IMR-90 (cell line): ENCODE measurements at regions not wholly inside any gene's neighbourhood (a gene's known extent, or its start where the extent isn't known, plus 50 kb on each side); places are given as distances from the start of the nearest gene placed in this dataset.

Source experiments
- ATAC-seq: fragments of 200-7000 bp; cut with Tn5 transposase; 2 replicates; pipeline ENCODE4 v1.9.1; 2020; ENCODE audit warnings: low read depth, mild to moderate bottlenecking, moderate library complexity
- BruUV-seq: library from RNA; stranded (reverse); fragments of 400-500 nt; replicated peaks from 2 replicates; lab custom pipeline; 2021; lab: Mats Ljungman, UMichigan
- CTCF ChIA-PET: fragments of 300-600 bp; formaldehyde crosslinking; extraction: SDS; loops from one replicate; lab custom pipeline; 2021; ENCODE audit warnings: antibody characterized with exemption; lab: Yijun Ruan, JAX
- POLR2A ChIA-PET: fragments of 300-600 bp; sonication (Branson Sonifier 250); formaldehyde crosslinking; loops from one replicate; lab custom pipeline; 2022; ENCODE audit warnings: antibody characterized with exemption; ENCODE audit not compliant: unreplicated experiment; lab: Charles Lee
- DNase-seq: peaks from one replicate; pipeline ENCODE4 v3.0.0; 2013
- H2AFZ ChIP-seq: replicated peaks from 2 replicates; pipeline ENCODE3; 2013; ENCODE audit warnings: low read length, mild to moderate bottlenecking; ENCODE audit not compliant: poor library complexity
- H2AK5ac ChIP-seq: 2 replicates; pipeline ENCODE4 v1.6.1; 2013; ENCODE audit warnings: low read depth, low read length, inconsistent platforms
- H2AK9ac ChIP-seq: replicated peaks from 2 replicates; pipeline ENCODE3; 2013; ENCODE audit warnings: mild to moderate bottlenecking, low read depth, low read length, moderate library complexity; ENCODE audit not compliant: poor library complexity
- H2BK120ac ChIP-seq: 2 replicates; pipeline ENCODE4 v1.6.1; 2013; ENCODE audit warnings: low read depth, low read length, inconsistent platforms
- H2BK15ac ChIP-seq: 3 replicates; pipeline ENCODE4 v1.6.1; 2013; ENCODE audit warnings: low read depth, low read length, inconsistent platforms
- H2BK20ac ChIP-seq: 2 replicates; pipeline ENCODE4 v1.6.1; 2013; ENCODE audit warnings: low read depth, mild to moderate bottlenecking, inconsistent platforms, low read length, moderate library complexity
- H2BK5ac ChIP-seq: 2 replicates; pipeline ENCODE4 v1.6.1; 2013; ENCODE audit warnings: mild to moderate bottlenecking, low read depth, low read length, inconsistent platforms; ENCODE audit not compliant: poor library complexity, severe bottlenecking
- H3K14ac ChIP-seq: replicated peaks from 2 replicates; pipeline ENCODE4 v1.6.1; 2013; ENCODE audit warnings: low read depth, low read length, inconsistent platforms
- H3K18ac ChIP-seq: 2 replicates; pipeline ENCODE4 v1.6.1; 2013; ENCODE audit warnings: low read depth, low read length, control low read depth
- H3K23ac ChIP-seq: 2 replicates; pipeline ENCODE4 v1.6.1; 2013; ENCODE audit warnings: low read depth, low read length, inconsistent platforms
- H3K27ac ChIP-seq: 2 replicates; pipeline ENCODE4 v1.5.1; 2013; ENCODE audit warnings: mild to moderate bottlenecking, control low read depth, low read length; ENCODE audit not compliant: insufficient read depth
- H3K27me3 ChIP-seq: 2 replicates; pipeline ENCODE4 v1.6.1; 2013; ENCODE audit warnings: low read length; ENCODE audit not compliant: control insufficient read depth, insufficient read depth
- H3K36me3 ChIP-seq: 2 replicates; pipeline ENCODE4 v1.6.1; 2013; ENCODE audit warnings: low read length, mixed read lengths; ENCODE audit not compliant: control insufficient read depth, insufficient read depth
- H3K4ac ChIP-seq: 2 replicates; pipeline ENCODE4 v1.6.1; 2013; ENCODE audit warnings: low read depth, low read length, inconsistent platforms
- H3K4me1 ChIP-seq: 2 replicates; pipeline ENCODE4 v1.6.1; 2013; ENCODE audit warnings: low read length, mixed read lengths; ENCODE audit not compliant: control insufficient read depth, insufficient read depth
- H3K4me2 ChIP-seq: 2 replicates; pipeline ENCODE4 v1.6.1; 2013; ENCODE audit warnings: low read depth, mild to moderate bottlenecking, control low read depth, low read length, moderate library complexity
- H3K4me3 ChIP-seq: 2 replicates; pipeline ENCODE4 v1.5.1; 2013; ENCODE audit warnings: low read depth, mild to moderate bottlenecking, control low read depth, low read length, moderate library complexity; ENCODE audit not compliant: insufficient read depth
- H3K56ac ChIP-seq: 2 replicates; pipeline ENCODE4 v1.6.1; 2013; ENCODE audit warnings: low read length, inconsistent platforms; ENCODE audit not compliant: insufficient read depth; ENCODE audit errors: extremely low read depth
- H3K79me1 ChIP-seq, 2 experiments: 2 replicates each; pipeline ENCODE4 v1.6.1; 2013; ENCODE audit warnings: low read length in 2 of 2, inconsistent platforms in 1 of 2, low read depth in 1 of 2
- H3K9ac ChIP-seq: 2 replicates; pipeline ENCODE4 v1.6.1; 2013; ENCODE audit warnings: low read depth, low read length, control low read depth
- H3K9me1 ChIP-seq: 2 replicates; pipeline ENCODE4 v1.6.1; 2013; ENCODE audit warnings: low read length, inconsistent platforms; ENCODE audit not compliant: insufficient read depth
- H3K9me3 ChIP-seq: 2 replicates; pipeline ENCODE4 v1.6.1; 2013; ENCODE audit warnings: low read length; ENCODE audit not compliant: control insufficient read depth, insufficient read depth
- H4K20me1 ChIP-seq: 2 replicates; pipeline ENCODE4 v1.6.1; 2013; ENCODE audit warnings: low read length, inconsistent platforms; ENCODE audit not compliant: insufficient read depth
- H4K5ac ChIP-seq: 2 replicates; pipeline ENCODE4 v1.6.1; 2013; ENCODE audit warnings: mild to moderate bottlenecking, low read depth, low read length, control low read depth
- H4K8ac ChIP-seq, 2 experiments: 2 replicates each; pipeline ENCODE4 v1.6.1; 2013; ENCODE audit warnings: low read depth in 2 of 2, low read length in 2 of 2, control low read depth in 1 of 2, inconsistent platforms in 1 of 2
- H4K91ac ChIP-seq: 2 replicates; pipeline ENCODE4 v1.6.1; 2013; ENCODE audit warnings: low read depth, low read length, inconsistent platforms; ENCODE audit not compliant: insufficient read depth
- CHD1 ChIP-seq: IDR thresholded peaks from 2 replicates; pipeline ENCODE4 v1.6.1; 2012; ENCODE audit warnings: low read depth, low read length, improper control_type of control experiment
- FOS ChIP-seq: fragments of 150-350 bp; IDR thresholded peaks from 2 replicates; pipeline ENCODE4 v1.6.1; 2016; ENCODE audit warnings: low read depth, low read length
- MAFK ChIP-seq: IDR thresholded peaks from 2 replicates; pipeline ENCODE4 v1.6.1; 2012; ENCODE audit warnings: low read depth, low read length, improper control_type of control experiment
- MAZ ChIP-seq: IDR thresholded peaks from 2 replicates; pipeline ENCODE4 v1.6.1; 2012; ENCODE audit warnings: low read depth, mild to moderate bottlenecking, low read length, improper control_type of control experiment, moderate library complexity, borderline replicate concordance
- MXI1 ChIP-seq: IDR thresholded peaks from 2 replicates; pipeline ENCODE4 v1.6.1; 2012; ENCODE audit warnings: low read depth, mild to moderate bottlenecking, low read length, moderate library complexity, borderline replicate concordance
- NFE2L2 ChIP-seq: fragments of 150-350 bp; IDR thresholded peaks from 2 replicates; pipeline ENCODE4 v1.6.1; 2016; ENCODE audit warnings: low read depth, mild to moderate bottlenecking, low read length
- POLR2A ChIP-seq: IDR thresholded peaks from 2 replicates; pipeline ENCODE4 v1.6.1; 2012; ENCODE audit warnings: mild to moderate bottlenecking, low read depth, low read length
- RAD21 ChIP-seq: IDR thresholded peaks from 2 replicates; pipeline ENCODE4 v1.6.1; 2012; ENCODE audit warnings: low read length, improper control_type of control experiment
- RCOR1 ChIP-seq: IDR thresholded peaks from 2 replicates; pipeline ENCODE4 v1.6.1; 2012; ENCODE audit warnings: mild to moderate bottlenecking, low read length, improper control_type of control experiment; ENCODE audit not compliant: insufficient replicate concordance
- RFX5 ChIP-seq: IDR thresholded peaks from 2 replicates; pipeline ENCODE4 v1.8.0; 2012; ENCODE audit warnings: low read depth, mild to moderate bottlenecking, low read length, moderate library complexity
- SMC3 ChIP-seq: fragments of 150-350 bp; IDR thresholded peaks from 2 replicates; pipeline ENCODE4 v1.6.1; 2016; ENCODE audit warnings: low read depth, mild to moderate bottlenecking, antibody characterized with exemption, low read length, moderate library complexity
- dilution Hi-C: fragments of 300-500 bp; cut with HindIII; formaldehyde crosslinking; loops from one replicate; pipeline ENCODE4 v1.14.3; 2018; ENCODE audit warnings: low sequenced_read_pairs; ENCODE audit not compliant: unreplicated experiment
- in situ Hi-C: fragments of 300-500 bp; cut with MboI; formaldehyde crosslinking; loops from 3 replicates; pipeline ENCODE4 v1.14.3; 2019; ENCODE audit warnings: low sequenced_read_pairs, inconsistent platforms, mixed read lengths
- intact Hi-C: fragments of 100-400 bp; cut with micrococcal nuclease; formaldehyde crosslinking; loops from 2 replicates; pipeline ENCODE4 v1.10.0; 2022
- TF ChIP-seq, protein P1 (sequence below): fragments of 150-350 bp; IDR thresholded peaks from 2 replicates; pipeline ENCODE4 v1.6.1; 2017; ENCODE audit warnings: mild to moderate bottlenecking, antibody characterized with exemption, low read length, low read depth
- TF ChIP-seq, protein P2 (sequence below): fragments of 150-350 bp; IDR thresholded peaks from 2 replicates; pipeline ENCODE4 v1.6.1; 2016; ENCODE audit warnings: low read depth, mild to moderate bottlenecking, low read length, moderate library complexity, borderline replicate concordance
- TF ChIP-seq, protein P3 (sequence below): conservative IDR thresholded peaks from 2 replicates; pipeline ENCODE4 v1.5.1; 2012; ENCODE audit warnings: mild to moderate bottlenecking, low read depth, low read length, improper control_type of control experiment

DNA sequence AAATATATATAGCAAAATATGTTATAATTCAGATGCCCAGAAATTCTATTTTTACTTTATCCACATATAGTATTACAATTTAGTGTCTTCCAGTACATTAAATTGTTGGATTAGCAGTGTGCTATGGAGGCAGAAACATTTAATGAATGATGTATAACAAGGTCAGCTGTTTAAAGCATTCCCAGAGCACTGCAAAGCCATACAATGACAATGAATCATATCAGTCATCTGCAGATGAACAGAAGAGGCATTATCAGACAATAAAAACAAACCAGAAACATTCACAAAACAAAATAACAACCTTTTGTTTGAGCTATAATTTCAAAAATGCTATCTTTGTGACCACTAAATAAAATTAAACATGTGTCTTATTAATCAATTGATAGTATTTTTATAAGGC lies 524.2 kb downstream of the FAT4 start:
- ATAC-seq = no peak
- H4K8ac ChIP-seq = no peak overlapping the region
- H2BK5ac ChIP-seq = no peak overlapping the region
- H3K18ac ChIP-seq = no peak overlapping the region
- no peak overlapping the region for H3K4ac ChIP-seq
- peak; percentile 13 for DNase-seq
- H3K9me3 ChIP-seq = no peaks in the 10 kb centered on the region
- ChIA-PET CTCF (no interaction called here), POLR2A (no interaction called here)
- no peak overlapping the region for H3K14ac ChIP-seq
- H3K27me3 ChIP-seq = no peaks in the 10 kb centered on the region
- BruUV-seq = no TSS peak
- H3K4me3 ChIP-seq = no peak overlapping the region
- H3K4me2 ChIP-seq = no peak overlapping the region
- H3K9ac ChIP-seq = no peak overlapping the region
- intact Hi-C loops (no loop called here), dilution Hi-C loops (no loop called here), in situ Hi-C loops (no loop called here)
- H2BK120ac ChIP-seq = no peak overlapping the region
- H3K56ac ChIP-seq = no peak overlapping the region
- no peaks in the 10 kb centered on the region for H3K36me3 ChIP-seq
- no peaks in the 10 kb centered on the region for H3K9me1 ChIP-seq
- no peak overlapping the region for H2AK9ac ChIP-seq
- no peak overlapping the region for H3K23ac ChIP-seq
- no peak overlapping the region for H4K91ac ChIP-seq
- H4K5ac ChIP-seq = no peak overlapping the region
- H2AK5ac ChIP-seq = no peak overlapping the region
- no peak overlapping the region for H2BK15ac ChIP-seq
- H3K4me1 ChIP-seq = no peaks in the 10 kb centered on the region
- H2BK20ac ChIP-seq = no peak overlapping the region
- H4K20me1 ChIP-seq = no peaks in the 10 kb centered on the region
- H3K79me1 ChIP-seq = no peaks in the 10 kb centered on the region
- no peak overlapping the region for H3K27ac ChIP-seq
- no peak for TF ChIP-seq NFE2L2
- no peak for TF ChIP-seq FOS
- no peak for TF ChIP-seq RAD21
- no peak for TF ChIP-seq POLR2A
- no peak for TF ChIP-seq SMC3
- no peak for TF ChIP-seq MAFK
- no peak for TF ChIP-seq CHD1
- TF ChIP-seq MAZ = no peak
- TF ChIP-seq MXI1 = no peak
- no peak for TF ChIP-seq RCOR1
- TF ChIP-seq, protein P1, sequence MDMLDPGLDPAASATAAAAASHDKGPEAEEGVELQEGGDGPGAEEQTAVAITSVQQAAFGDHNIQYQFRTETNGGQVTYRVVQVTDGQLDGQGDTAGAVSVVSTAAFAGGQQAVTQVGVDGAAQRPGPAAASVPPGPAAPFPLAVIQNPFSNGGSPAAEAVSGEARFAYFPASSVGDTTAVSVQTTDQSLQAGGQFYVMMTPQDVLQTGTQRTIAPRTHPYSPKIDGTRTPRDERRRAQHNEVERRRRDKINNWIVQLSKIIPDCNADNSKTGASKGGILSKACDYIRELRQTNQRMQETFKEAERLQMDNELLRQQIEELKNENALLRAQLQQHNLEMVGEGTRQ = no peak
- TF ChIP-seq, protein P2, sequence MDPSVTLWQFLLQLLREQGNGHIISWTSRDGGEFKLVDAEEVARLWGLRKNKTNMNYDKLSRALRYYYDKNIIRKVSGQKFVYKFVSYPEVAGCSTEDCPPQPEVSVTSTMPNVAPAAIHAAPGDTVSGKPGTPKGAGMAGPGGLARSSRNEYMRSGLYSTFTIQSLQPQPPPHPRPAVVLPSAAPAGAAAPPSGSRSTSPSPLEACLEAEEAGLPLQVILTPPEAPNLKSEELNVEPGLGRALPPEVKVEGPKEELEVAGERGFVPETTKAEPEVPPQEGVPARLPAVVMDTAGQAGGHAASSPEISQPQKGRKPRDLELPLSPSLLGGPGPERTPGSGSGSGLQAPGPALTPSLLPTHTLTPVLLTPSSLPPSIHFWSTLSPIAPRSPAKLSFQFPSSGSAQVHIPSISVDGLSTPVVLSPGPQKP = no peak
- TF ChIP-seq, protein P3, sequence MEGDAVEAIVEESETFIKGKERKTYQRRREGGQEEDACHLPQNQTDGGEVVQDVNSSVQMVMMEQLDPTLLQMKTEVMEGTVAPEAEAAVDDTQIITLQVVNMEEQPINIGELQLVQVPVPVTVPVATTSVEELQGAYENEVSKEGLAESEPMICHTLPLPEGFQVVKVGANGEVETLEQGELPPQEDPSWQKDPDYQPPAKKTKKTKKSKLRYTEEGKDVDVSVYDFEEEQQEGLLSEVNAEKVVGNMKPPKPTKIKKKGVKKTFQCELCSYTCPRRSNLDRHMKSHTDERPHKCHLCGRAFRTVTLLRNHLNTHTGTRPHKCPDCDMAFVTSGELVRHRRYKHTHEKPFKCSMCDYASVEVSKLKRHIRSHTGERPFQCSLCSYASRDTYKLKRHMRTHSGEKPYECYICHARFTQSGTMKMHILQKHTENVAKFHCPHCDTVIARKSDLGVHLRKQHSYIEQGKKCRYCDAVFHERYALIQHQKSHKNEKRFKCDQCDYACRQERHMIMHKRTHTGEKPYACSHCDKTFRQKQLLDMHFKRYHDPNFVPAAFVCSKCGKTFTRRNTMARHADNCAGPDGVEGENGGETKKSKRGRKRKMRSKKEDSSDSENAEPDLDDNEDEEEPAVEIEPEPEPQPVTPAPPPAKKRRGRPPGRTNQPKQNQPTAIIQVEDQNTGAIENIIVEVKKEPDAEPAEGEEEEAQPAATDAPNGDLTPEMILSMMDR = no peak
- no peak for TF ChIP-seq RFX5
- H2AFZ ChIP-seq = no peak overlapping the region
